Neural cell (in vitro differentiated cells): ENCODE measurements at regions not wholly inside any gene's neighbourhood (a gene's known extent, or its start where the extent isn't known, plus 50 kb on each side); places are given as distances from the start of the nearest gene placed in this dataset.

Experiments used
- CTCF ChIP-seq: fragments of 450-650 bp; IDR thresholded peaks from 2 replicates; pipeline ENCODE4 v1.5.1; 2014; ENCODE audit warnings: antibody characterized with exemption, mild to moderate bottlenecking, moderate library complexity; ENCODE audit not compliant: poor library complexity, severe bottlenecking
- EP300 ChIP-seq: fragments of 450-650 bp; conservative IDR thresholded peaks from 2 replicates; pipeline ENCODE4 v1.6.1; 2014; ENCODE audit warnings: antibody characterized with exemption, mild to moderate bottlenecking, moderate library complexity; ENCODE audit not compliant: poor library complexity, severe bottlenecking
- EZH2 ChIP-seq: fragments of 200-600, 300-800 bp; shearing (Covaris generic), sonication (generic); IDR thresholded peaks from 2 replicates; pipeline ENCODE4 v1.6.1; 2014; ENCODE audit warnings: antibody characterized with exemption, low read length, borderline replicate concordance, mild to moderate bottlenecking; ENCODE audit not compliant: insufficient read depth, poor library complexity, severe bottlenecking
- MXI1 ChIP-seq: fragments of 450-650 bp; conservative IDR thresholded peaks from 2 replicates; pipeline ENCODE4 v1.6.1; 2014; ENCODE audit warnings: antibody characterized with exemption, mild to moderate bottlenecking; ENCODE audit not compliant: poor library complexity, severe bottlenecking
- POLR2AphosphoS5 ChIP-seq: IDR thresholded peaks from 2 replicates; pipeline ENCODE4 v1.6.1; 2012
- RAD21 ChIP-seq: fragments of 450-650 bp; conservative IDR thresholded peaks from 2 replicates; pipeline ENCODE4 v1.6.1; 2014; ENCODE audit warnings: antibody characterized with exemption, mild to moderate bottlenecking, moderate library complexity
- SMC3 ChIP-seq: fragments of 450-650 bp; conservative IDR thresholded peaks from 2 replicates; pipeline ENCODE4 v1.6.1; 2014; ENCODE audit warnings: antibody characterized with exemption, mild to moderate bottlenecking, moderate library complexity; ENCODE audit not compliant: poor library complexity
- TAF1 ChIP-seq: IDR thresholded peaks from 2 replicates; pipeline ENCODE4 v1.6.1; 2012; ENCODE audit warnings: low read depth
- TF ChIP-seq, protein P1 (sequence below): IDR thresholded peaks from 2 replicates; pipeline ENCODE4 v1.6.1; 2012; ENCODE audit warnings: borderline replicate concordance

DNA sequence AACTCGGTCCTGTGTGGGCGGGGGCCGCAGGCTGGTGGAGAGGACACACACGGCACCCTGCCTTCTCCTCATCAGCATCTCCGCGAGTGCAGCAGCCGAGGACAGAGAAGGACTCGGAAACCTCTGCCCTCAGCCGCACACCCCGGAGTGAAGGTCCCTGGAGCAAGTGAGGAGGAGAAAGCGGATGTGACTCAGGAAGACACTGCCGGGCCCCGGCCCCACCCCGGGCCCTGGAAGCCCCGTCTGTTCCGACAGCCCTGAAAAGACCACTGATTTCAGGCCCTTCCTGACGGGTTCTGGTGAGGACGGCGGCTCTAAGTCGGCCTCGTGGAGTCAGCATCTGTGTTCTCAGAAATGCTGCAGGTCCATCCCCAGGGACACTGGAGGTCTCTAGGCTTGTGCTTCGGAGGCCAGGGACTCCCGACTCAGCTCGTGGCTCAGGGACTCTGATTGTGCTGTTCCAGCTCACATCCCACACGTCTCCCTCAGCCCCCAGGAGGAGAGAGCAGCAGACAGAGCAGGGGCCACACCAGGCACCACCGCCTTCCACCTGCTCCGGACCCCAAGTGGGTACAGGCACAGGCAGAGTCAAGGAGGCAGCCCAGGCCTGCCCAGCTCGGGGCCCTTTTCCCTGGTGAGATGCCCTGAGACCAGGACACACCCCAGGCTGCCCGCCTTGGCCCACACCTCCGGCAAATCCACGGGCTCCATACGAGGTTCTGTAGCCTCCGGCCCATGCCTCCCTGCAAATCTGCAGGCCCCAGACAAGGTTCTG lies 134.5 kb upstream of the NKX1-1 start:
- TF ChIP-seq CTCF (no peak), POLR2AphosphoS5 (no peak), EZH2 (no peak), SMC3 (no peak), TAF1 (no peak), RAD21 (no peak), MXI1 (no peak), EP300 (no peak)
- TF ChIP-seq, protein P1, sequence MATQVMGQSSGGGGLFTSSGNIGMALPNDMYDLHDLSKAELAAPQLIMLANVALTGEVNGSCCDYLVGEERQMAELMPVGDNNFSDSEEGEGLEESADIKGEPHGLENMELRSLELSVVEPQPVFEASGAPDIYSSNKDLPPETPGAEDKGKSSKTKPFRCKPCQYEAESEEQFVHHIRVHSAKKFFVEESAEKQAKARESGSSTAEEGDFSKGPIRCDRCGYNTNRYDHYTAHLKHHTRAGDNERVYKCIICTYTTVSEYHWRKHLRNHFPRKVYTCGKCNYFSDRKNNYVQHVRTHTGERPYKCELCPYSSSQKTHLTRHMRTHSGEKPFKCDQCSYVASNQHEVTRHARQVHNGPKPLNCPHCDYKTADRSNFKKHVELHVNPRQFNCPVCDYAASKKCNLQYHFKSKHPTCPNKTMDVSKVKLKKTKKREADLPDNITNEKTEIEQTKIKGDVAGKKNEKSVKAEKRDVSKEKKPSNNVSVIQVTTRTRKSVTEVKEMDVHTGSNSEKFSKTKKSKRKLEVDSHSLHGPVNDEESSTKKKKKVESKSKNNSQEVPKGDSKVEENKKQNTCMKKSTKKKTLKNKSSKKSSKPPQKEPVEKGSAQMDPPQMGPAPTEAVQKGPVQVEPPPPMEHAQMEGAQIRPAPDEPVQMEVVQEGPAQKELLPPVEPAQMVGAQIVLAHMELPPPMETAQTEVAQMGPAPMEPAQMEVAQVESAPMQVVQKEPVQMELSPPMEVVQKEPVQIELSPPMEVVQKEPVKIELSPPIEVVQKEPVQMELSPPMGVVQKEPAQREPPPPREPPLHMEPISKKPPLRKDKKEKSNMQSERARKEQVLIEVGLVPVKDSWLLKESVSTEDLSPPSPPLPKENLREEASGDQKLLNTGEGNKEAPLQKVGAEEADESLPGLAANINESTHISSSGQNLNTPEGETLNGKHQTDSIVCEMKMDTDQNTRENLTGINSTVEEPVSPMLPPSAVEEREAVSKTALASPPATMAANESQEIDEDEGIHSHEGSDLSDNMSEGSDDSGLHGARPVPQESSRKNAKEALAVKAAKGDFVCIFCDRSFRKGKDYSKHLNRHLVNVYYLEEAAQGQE, result no peak
